ENCODE measurements at regions not wholly inside any gene's neighbourhood (a gene's known extent, or its start where the extent isn't known, plus 50 kb on each side); places are given as distances from the start of the nearest gene placed in this dataset.

- peak; percentile 2 for DNase-seq (ENCODE audit: low spot score)
These were observed 103.0 kb upstream of the LSM8 start for GRCh38 chr7:118080947-118081346.

GRCh38 chr7:118082506-118082905, 101.5 kb upstream of the LSM8 start:
- DNase-seq (ENCODE audit: low spot score), result no peak

- no peak for DNase-seq (ENCODE audit: low spot score)
These were observed 99.0 kb upstream of the LSM8 start for GRCh38 chr7:118085000-118085399.

- DNase-seq (ENCODE audit: low spot score), result no peak
These were observed 96.8 kb upstream of the LSM8 start for GRCh38 chr7:118087126-118087525.

GRCh38 chr7:118094044-118094443, 89.9 kb upstream of the LSM8 start:
- no peak for DNase-seq (ENCODE audit: low spot score)

GRCh38 chr7:118104812-118105441, 79.0 kb upstream of the LSM8 start:
- no peak for DNase-seq (ENCODE audit: low spot score)

GRCh38 chr7:118109607-118110006, 74.4 kb upstream of the LSM8 start:
- DNase-seq (ENCODE audit: low spot score), result no peak

GRCh38 chr7:118110178-118110925, 73.6 kb upstream of the LSM8 start:
- DNase-seq (ENCODE audit: low spot score), result no peak

- DNase-seq (ENCODE audit: low spot score), result no peak
These were observed 72.6 kb upstream of the LSM8 start for GRCh38 chr7:118111347-118111746.

GRCh38 chr7:118114175-118114574, 69.8 kb upstream of the LSM8 start:
- DNase-seq (ENCODE audit: low spot score), result no peak

GRCh38 chr7:118129041-118129795, 54.7 kb upstream of the LSM8 start:
- no peak for DNase-seq (ENCODE audit: low spot score)

- no peak for DNase-seq (ENCODE audit: low spot score)
These were observed 51.2 kb upstream of the LSM8 start for GRCh38 chr7:118132764-118133163.

All from hepatic stellate cell (primary cell).